ENCODE measurements at regions not wholly inside any gene's neighbourhood (a gene's known extent, or its start where the extent isn't known, plus 50 kb on each side); places are given as distances from the start of the nearest gene placed in this dataset.

DNA sequence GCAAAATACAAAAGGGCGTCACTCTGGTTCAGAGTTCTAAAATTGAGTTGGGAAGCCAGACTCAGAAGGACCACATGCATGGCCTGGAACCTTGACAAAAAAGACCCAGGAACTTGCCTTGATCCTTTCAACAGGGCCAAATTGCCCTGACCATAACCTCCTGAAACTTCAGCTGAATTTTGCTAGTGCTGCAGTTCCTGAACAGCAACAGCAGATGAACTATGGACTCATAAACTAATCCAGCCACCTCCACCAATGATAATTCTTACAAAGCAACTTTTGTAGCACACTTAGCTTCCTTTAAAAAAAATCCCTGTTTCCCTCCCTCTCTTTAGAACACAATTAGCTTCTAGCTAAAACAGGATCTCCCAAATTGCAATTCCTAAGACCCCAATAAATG is 155.9 kb downstream of the MAT2B start:
- FAIRE-seq = no peak

DNA sequence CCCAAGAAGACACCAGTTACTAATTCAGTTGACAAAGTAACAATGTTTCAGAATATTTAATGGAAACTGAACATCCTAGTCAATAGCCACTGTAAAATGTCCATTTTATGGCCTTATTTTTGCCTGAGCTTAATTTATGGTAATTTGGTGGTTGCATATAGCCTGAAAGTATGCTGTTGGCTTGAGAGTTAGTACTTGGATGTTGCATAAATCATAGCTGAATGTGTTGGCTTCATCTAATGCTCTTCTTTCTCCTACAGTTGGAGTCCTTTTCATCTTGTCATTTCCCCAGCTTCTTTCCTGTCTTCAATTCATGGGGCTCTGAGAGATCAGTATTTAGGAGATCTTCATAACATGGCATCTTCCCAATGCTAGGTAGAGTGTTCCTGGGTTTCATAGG is 164.6 kb downstream of the MAT2B start:
- intact Hi-C loops (cut with micrococcal nuclease; ENCODE audit: unreplicated experiment) (no loop called here), in situ Hi-C loops (cut with HindIII; ENCODE audit: extremely low pct_ligation_motif_present, low pct_unique_long_range_greater_than_20kb) (no loop called here)
- ChIA-PET CTCF (ENCODE audit: low intra/inter-chr PET ratio, low total read pairs) (no interaction called here), POLR2A (no interaction called here)
- Histone ChIP-seq H3K79me2 (ENCODE audit: insufficient read depth, low read length) (no peaks in the 10 kb centered on the region), H3K4me2 (ENCODE audit: low read depth, low read length) (no peak overlapping the region), H3K36me3 (replicated peaks in 1 of 2; ENCODE audit: control insufficient read depth in 1 of 2, insufficient read depth in 2 of 2, low read length in 2 of 2) (no peaks in the 10 kb centered on the region), H3K4me3 (replicated peaks in 1 of 3; ENCODE audit: insufficient read depth in 1 of 3, low read depth in 2 of 3, low read length in 3 of 3) (no peak overlapping the region), H3K27ac (ENCODE audit: extremely low read length, insufficient read depth, low read length) (no peak overlapping the region), H3K9ac (ENCODE audit: insufficient read depth, low read depth, low read length) (no peak overlapping the region), H4K20me1 (ENCODE audit: insufficient read depth, low read length) (no peaks in the 10 kb centered on the region), H3K27me3 (ENCODE audit: control insufficient read depth in 1 of 2, insufficient read depth in 2 of 2, low read length in 2 of 2) (no peaks in the 10 kb centered on the region), H3K9me3 (ENCODE audit: low read length) (no peaks in the 10 kb centered on the region), H2AFZ (ENCODE audit: low read length) (no peak overlapping the region), H3K4me1 (ENCODE audit: insufficient read depth, low read length) (no peaks in the 10 kb centered on the region)
- DNase-seq (ENCODE audit: low spot score) = no peak
- no peak for TF ChIP-seq MTF1 (CRISPR knock-in tag; IDR thresholded peaks at IDR 0.05)
- TF ChIP-seq, protein P1, sequence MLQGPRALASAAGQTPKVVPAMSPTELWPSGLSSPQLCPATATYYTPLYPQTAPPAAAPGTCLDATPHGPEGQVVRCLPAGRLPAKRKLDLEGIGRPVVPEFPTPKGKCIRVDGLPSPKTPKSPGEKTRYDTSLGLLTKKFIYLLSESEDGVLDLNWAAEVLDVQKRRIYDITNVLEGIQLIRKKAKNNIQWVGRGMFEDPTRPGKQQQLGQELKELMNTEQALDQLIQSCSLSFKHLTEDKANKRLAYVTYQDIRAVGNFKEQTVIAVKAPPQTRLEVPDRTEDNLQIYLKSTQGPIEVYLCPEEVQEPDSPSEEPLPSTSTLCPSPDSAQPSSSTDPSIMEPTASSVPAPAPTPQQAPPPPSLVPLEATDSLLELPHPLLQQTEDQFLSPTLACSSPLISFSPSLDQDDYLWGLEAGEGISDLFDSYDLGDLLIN (CRISPR knock-in tag; IDR thresholded peaks at IDR 0.05; ENCODE audit: borderline replicate concordance) = no peak
- no peak for TF ChIP-seq PCBP1 (IDR thresholded peaks at IDR 0.05; ENCODE audit: borderline replicate concordance, low read depth, low read length)
- TF ChIP-seq ZMYM2 (CRISPR knock-in tag; IDR thresholded peaks at IDR 0.05) = no peak
- TF ChIP-seq CEBPB (IDR thresholded peaks at IDR 0.05; ENCODE audit: borderline replicate concordance, low read depth, low read length) = no peak
- no peak for TF ChIP-seq NFYC (CRISPR knock-in tag; IDR thresholded peaks at IDR 0.05)
- TF ChIP-seq, protein P2, sequence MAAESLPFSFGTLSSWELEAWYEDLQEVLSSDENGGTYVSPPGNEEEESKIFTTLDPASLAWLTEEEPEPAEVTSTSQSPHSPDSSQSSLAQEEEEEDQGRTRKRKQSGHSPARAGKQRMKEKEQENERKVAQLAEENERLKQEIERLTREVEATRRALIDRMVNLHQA (CRISPR knock-in tag; IDR thresholded peaks at IDR 0.05) = no peak
- no peak for TF ChIP-seq ZFP36 (IDR thresholded peaks at IDR 0.05; ENCODE audit: borderline replicate concordance, low read depth, low read length, partially characterized antibody)
- no peak for TF ChIP-seq ZNF335 (CRISPR knock-in tag; IDR thresholded peaks at IDR 0.05)
- TF ChIP-seq MAFF (IDR thresholded peaks at IDR 0.05; ENCODE audit: low read depth, low read length) = no peak
- no peak for FAIRE-seq
- ATAC-seq = no peak
- BruUV-seq (replicated peaks) = no TSS peak

More for the DNA sequence above, 155.9 kb downstream of the MAT2B start:
- ATAC-seq = no peak
- TF ChIP-seq PHF21A (CRISPR knock-in tag; IDR thresholded peaks at IDR 0.05) (no peak), SAFB2 (CRISPR knock-in tag; IDR thresholded peaks at IDR 0.05; ENCODE audit: borderline replicate concordance, low read depth) (no peak), NR2F1 (CRISPR knock-in tag; IDR thresholded peaks at IDR 0.05) (no peak), MXD4 (CRISPR knock-in tag; IDR thresholded peaks at IDR 0.05) (no peak), SNAI1 (CRISPR knock-in tag; IDR thresholded peaks at IDR 0.05; ENCODE audit: borderline replicate concordance) (no peak), DR1 (CRISPR knock-in tag; IDR thresholded peaks at IDR 0.05) (no peak), ZNF333 (CRISPR knock-in tag; IDR thresholded peaks at IDR 0.05; ENCODE audit: borderline replicate concordance) (no peak), YY1 (IDR thresholded peaks at IDR 0.05; ENCODE audit: insufficient read depth, insufficient replicate concordance, low read depth, low read length) (no peak), MTA1 (CRISPR knock-in tag; IDR thresholded peaks at IDR 0.05; ENCODE audit: borderline replicate concordance) (no peak), REPIN1 (CRISPR knock-in tag; IDR thresholded peaks at IDR 0.05; ENCODE audit: borderline replicate concordance, low read depth) (no peak), EEA1 (CRISPR knock-in tag; IDR thresholded peaks at IDR 0.05; ENCODE audit: borderline replicate concordance) (no peak), MAFF (IDR thresholded peaks at IDR 0.05; ENCODE audit: low read depth, low read length) (no peak), MEF2D (CRISPR knock-in tag; IDR thresholded peaks at IDR 0.05) (no peak), KAT8 (CRISPR knock-in tag; IDR thresholded peaks at IDR 0.05) (no peak), MLLT10 (CRISPR knock-in tag; IDR thresholded peaks at IDR 0.05) (no peak), TCF7 (IDR thresholded peaks at IDR 0.05; ENCODE audit: low read depth) (no peak)
- Histone ChIP-seq H3K9me3 (ENCODE audit: low read length) (no peaks in the 10 kb centered on the region), H3K9ac (ENCODE audit: insufficient read depth, low read depth, low read length) (no peak overlapping the region), H3K36me3 (replicated peaks in 1 of 2; ENCODE audit: control insufficient read depth in 1 of 2, insufficient read depth in 2 of 2, low read length in 2 of 2) (no peaks in the 10 kb centered on the region), H4K20me1 (ENCODE audit: insufficient read depth, low read length) (no peaks in the 10 kb centered on the region), H2AFZ (ENCODE audit: low read length) (no peak overlapping the region), H3K27me3 (ENCODE audit: control insufficient read depth in 1 of 2, insufficient read depth in 2 of 2, low read length in 2 of 2) (no peaks in the 10 kb centered on the region), H3K27ac (ENCODE audit: extremely low read length, insufficient read depth, low read length) (no peak overlapping the region), H3K79me2 (ENCODE audit: insufficient read depth, low read length) (no peaks in the 10 kb centered on the region), H3K4me2 (ENCODE audit: low read depth, low read length) (no peak overlapping the region), H3K4me1 (ENCODE audit: insufficient read depth, low read length) (peaks cover 7% of the 10 kb centered on the region; the same call in 1 of the 2 replicates), H3K4me3 (replicated peaks in 1 of 3; ENCODE audit: insufficient read depth in 1 of 3, low read depth in 2 of 3, low read length in 3 of 3) (no peak overlapping the region)
- 0% methylated on average over 1 of the region's 1 CpG for whole genome bisulfite sequencing (ENCODE audit: low lambda C conversion rate)
- no peak for DNase-seq (ENCODE audit: low spot score)
- in situ Hi-C loops (cut with HindIII; ENCODE audit: extremely low pct_ligation_motif_present, low pct_unique_long_range_greater_than_20kb) = no loop called here
- intact Hi-C loops (cut with micrococcal nuclease; ENCODE audit: unreplicated experiment) = no loop called here
- BruUV-seq (replicated peaks) = no TSS peak
- CTCF ChIA-PET (ENCODE audit: low intra/inter-chr PET ratio, low total read pairs) = no interaction called here
- POLR2A ChIA-PET = no interaction called here
